WTC11 (cell line): ENCODE measurements at regions not wholly inside any gene's neighbourhood (a gene's known extent, or its start where the extent isn't known, plus 50 kb on each side); places are given as distances from the start of the nearest gene placed in this dataset.

ENCODE experiments used
- ATAC-seq: fragments of 200-7000 bp; cut with Tn5 transposase; 2 replicates; pipeline ENCODE4 v1.10.0; 2021; ENCODE audit warnings: mild to moderate bottlenecking, moderate library complexity
- CTCF ChIA-PET: fragments of 300-600 bp; sonication (Branson Sonifier 250); formaldehyde crosslinking; loops from one replicate; lab custom pipeline; 2021; ENCODE audit warnings: antibody characterized with exemption; lab: Charles Lee
- POLR2A ChIA-PET: fragments of 350-600 bp; sonication (Branson Sonifier 250); formaldehyde crosslinking; loops from one replicate; lab custom pipeline; 2021; ENCODE audit warnings: antibody characterized with exemption; lab: Charles Lee
- DNase-seq: peaks from one replicate; pipeline ENCODE4 v3.0.0; 2021; ENCODE audit warnings: low spot score
- H3K27ac Mint-ChIP-seq: 2 replicates; pipeline ENCODE4 v1.8.0; 2021; ENCODE audit warnings: mixed read lengths
- H3K27me3 Mint-ChIP-seq: 2 replicates; pipeline ENCODE4 v1.8.0; 2021; ENCODE audit warnings: low read depth, mild to moderate bottlenecking, moderate library complexity, mixed read lengths
- H3K36me3 Mint-ChIP-seq: 2 replicates; pipeline ENCODE4 v1.8.0; 2021; ENCODE audit warnings: mixed read lengths
- H3K4me1 Mint-ChIP-seq: 2 replicates; pipeline ENCODE4 v1.8.0; 2022; ENCODE audit warnings: mixed read lengths
- H3K4me3 Mint-ChIP-seq: 2 replicates; pipeline ENCODE4 v1.8.0; 2021; ENCODE audit warnings: mild to moderate bottlenecking, moderate library complexity, mixed read lengths
- H3K9me3 Mint-ChIP-seq: 2 replicates; pipeline ENCODE4 v1.8.0; 2021; ENCODE audit warnings: mixed read lengths
- MYBL2 ChIP-seq: sonication (generic); formaldehyde crosslinking; IDR thresholded peaks from 2 replicates; pipeline ENCODE4 v1.8.1; 2023; ENCODE audit warnings: mild to moderate bottlenecking, moderate library complexity, missing genetic modification reagents
- NFATC4 ChIP-seq: fragments of 250-450 bp; sonication (Bioruptor Pico); IDR thresholded peaks from 2 replicates; pipeline ENCODE4 v1.9.0; 2021; ENCODE audit warnings: mild to moderate bottlenecking
- PREB ChIP-seq: sonication (generic); formaldehyde crosslinking; IDR thresholded peaks from 2 replicates; pipeline ENCODE4 v1.8.1; 2022; ENCODE audit warnings: mild to moderate bottlenecking, missing genetic modification reagents, moderate library complexity, borderline replicate concordance
- RELA ChIP-seq: sonication (generic); formaldehyde crosslinking; IDR thresholded peaks from 2 replicates; pipeline ENCODE4 v1.8.1; 2022; ENCODE audit warnings: missing genetic modification reagents, mild to moderate bottlenecking, borderline replicate concordance
- SMAD4 ChIP-seq: sonication (generic); formaldehyde crosslinking; IDR thresholded peaks from 2 replicates; pipeline ENCODE4 v1.8.0; 2022; ENCODE audit warnings: mild to moderate bottlenecking, missing genetic modification reagents
- USF1 ChIP-seq: sonication (generic); formaldehyde crosslinking; IDR thresholded peaks from 2 replicates; pipeline ENCODE4 v1.8.0; 2022; ENCODE audit warnings: mild to moderate bottlenecking, missing genetic modification reagents
- TF ChIP-seq, protein P1 (sequence below): sonication (generic); formaldehyde crosslinking; IDR thresholded peaks from 2 replicates; pipeline ENCODE4 v1.8.0; 2022; ENCODE audit warnings: missing genetic modification reagents
- TF ChIP-seq, protein P2 (sequence below): sonication (generic); formaldehyde crosslinking; IDR thresholded peaks from 2 replicates; pipeline ENCODE4 v1.8.1; 2022; ENCODE audit warnings: low read depth, missing genetic modification reagents, borderline replicate concordance
- TF ChIP-seq, protein P3 (sequence below): sonication (generic); formaldehyde crosslinking; IDR thresholded peaks from 2 replicates; pipeline ENCODE4 v1.8.1; 2022; ENCODE audit warnings: low read depth, mild to moderate bottlenecking, moderate library complexity, missing genetic modification reagents, borderline replicate concordance

- H3K4me1 Mint-ChIP-seq, result peaks cover 27% of the 10 kb centered on the region
- TF ChIP-seq, protein P1, sequence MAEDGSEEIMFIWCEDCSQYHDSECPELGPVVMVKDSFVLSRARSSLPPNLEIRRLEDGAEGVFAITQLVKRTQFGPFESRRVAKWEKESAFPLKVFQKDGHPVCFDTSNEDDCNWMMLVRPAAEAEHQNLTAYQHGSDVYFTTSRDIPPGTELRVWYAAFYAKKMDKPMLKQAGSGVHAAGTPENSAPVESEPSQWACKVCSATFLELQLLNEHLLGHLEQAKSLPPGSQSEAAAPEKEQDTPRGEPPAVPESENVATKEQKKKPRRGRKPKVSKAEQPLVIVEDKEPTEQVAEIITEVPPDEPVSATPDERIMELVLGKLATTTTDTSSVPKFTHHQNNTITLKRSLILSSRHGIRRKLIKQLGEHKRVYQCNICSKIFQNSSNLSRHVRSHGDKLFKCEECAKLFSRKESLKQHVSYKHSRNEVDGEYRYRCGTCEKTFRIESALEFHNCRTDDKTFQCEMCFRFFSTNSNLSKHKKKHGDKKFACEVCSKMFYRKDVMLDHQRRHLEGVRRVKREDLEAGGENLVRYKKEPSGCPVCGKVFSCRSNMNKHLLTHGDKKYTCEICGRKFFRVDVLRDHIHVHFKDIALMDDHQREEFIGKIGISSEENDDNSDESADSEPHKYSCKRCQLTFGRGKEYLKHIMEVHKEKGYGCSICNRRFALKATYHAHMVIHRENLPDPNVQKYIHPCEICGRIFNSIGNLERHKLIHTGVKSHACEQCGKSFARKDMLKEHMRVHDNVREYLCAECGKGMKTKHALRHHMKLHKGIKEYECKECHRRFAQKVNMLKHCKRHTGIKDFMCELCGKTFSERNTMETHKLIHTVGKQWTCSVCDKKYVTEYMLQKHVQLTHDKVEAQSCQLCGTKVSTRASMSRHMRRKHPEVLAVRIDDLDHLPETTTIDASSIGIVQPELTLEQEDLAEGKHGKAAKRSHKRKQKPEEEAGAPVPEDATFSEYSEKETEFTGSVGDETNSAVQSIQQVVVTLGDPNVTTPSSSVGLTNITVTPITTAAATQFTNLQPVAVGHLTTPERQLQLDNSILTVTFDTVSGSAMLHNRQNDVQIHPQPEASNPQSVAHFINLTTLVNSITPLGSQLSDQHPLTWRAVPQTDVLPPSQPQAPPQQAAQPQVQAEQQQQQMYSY, result no peak
- TF ChIP-seq PREB, result no peak
- TF ChIP-seq, protein P2, sequence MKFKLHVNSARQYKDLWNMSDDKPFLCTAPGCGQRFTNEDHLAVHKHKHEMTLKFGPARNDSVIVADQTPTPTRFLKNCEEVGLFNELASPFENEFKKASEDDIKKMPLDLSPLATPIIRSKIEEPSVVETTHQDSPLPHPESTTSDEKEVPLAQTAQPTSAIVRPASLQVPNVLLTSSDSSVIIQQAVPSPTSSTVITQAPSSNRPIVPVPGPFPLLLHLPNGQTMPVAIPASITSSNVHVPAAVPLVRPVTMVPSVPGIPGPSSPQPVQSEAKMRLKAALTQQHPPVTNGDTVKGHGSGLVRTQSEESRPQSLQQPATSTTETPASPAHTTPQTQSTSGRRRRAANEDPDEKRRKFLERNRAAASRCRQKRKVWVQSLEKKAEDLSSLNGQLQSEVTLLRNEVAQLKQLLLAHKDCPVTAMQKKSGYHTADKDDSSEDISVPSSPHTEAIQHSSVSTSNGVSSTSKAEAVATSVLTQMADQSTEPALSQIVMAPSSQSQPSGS (CRISPR knock-in tag), result no peak
- no peak for TF ChIP-seq MYBL2 (CRISPR knock-in tag)
- TF ChIP-seq NFATC4, result no peak
- TF ChIP-seq RELA (CRISPR knock-in tag), result no peak
- ChIA-PET POLR2A (no interaction called here), CTCF (interaction anchor here (1.7 kb wide), 1 partner anchor 8 kb away, joined by 7 read pairs; no protein-coding TSS in a partner anchor)
- ATAC-seq, result no peak
- H3K27ac Mint-ChIP-seq, result no peak overlapping the region
- H3K36me3 Mint-ChIP-seq, result no peaks in the 10 kb centered on the region
- peaks cover 24% of the 10 kb centered on the region for H3K27me3 Mint-ChIP-seq
- no peaks in the 10 kb centered on the region for H3K9me3 Mint-ChIP-seq
- no peak overlapping the region for H3K4me3 Mint-ChIP-seq
- no peak for DNase-seq
Measured at GRCh38 chr14:101226603-101227425, 323.3 kb upstream of the RTL1 start.

GRCh38 chr14:101227611-101228594, 324.4 kb upstream of the RTL1 start:
- no peak for DNase-seq
- H3K4me1 Mint-ChIP-seq, result peaks cover 17% of the 10 kb centered on the region
- POLR2A ChIA-PET, result no interaction called here
- no peak overlapping the region for H3K4me3 Mint-ChIP-seq
- peaks cover 17% of the 10 kb centered on the region for H3K27me3 Mint-ChIP-seq
- TF ChIP-seq USF1, result no peak
- TF ChIP-seq, protein P3, sequence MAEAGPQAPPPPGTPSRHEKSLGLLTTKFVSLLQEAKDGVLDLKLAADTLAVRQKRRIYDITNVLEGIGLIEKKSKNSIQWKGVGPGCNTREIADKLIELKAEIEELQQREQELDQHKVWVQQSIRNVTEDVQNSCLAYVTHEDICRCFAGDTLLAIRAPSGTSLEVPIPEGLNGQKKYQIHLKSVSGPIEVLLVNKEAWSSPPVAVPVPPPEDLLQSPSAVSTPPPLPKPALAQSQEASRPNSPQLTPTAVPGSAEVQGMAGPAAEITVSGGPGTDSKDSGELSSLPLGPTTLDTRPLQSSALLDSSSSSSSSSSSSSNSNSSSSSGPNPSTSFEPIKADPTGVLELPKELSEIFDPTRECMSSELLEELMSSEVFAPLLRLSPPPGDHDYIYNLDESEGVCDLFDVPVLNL (CRISPR knock-in tag), result no peak
- TF ChIP-seq SMAD4 (CRISPR knock-in tag), result no peak
- TF ChIP-seq, all 79 proteins: peak for 0
- H3K9me3 Mint-ChIP-seq, result no peaks in the 10 kb centered on the region
- CTCF ChIA-PET, result interaction anchor here (1.7 kb wide), 1 partner anchor 44 kb away, joined by 11 read pairs; no protein-coding TSS in a partner anchor
- no peaks in the 10 kb centered on the region for H3K36me3 Mint-ChIP-seq
- H3K27ac Mint-ChIP-seq, result no peak overlapping the region
- ATAC-seq, result no peak
